CD14-positive monocyte (primary cell): ENCODE measurements at regions not wholly inside any gene's neighbourhood (a gene's known extent, or its start where the extent isn't known, plus 50 kb on each side); places are given as distances from the start of the nearest gene placed in this dataset.

Source experiments
- DNase-seq, 3 donors: peaks; one replicate each; pipeline ENCODE4 v3.0.0-alpha.2; 2011 to 2022
- H2AFZ ChIP-seq: 2 replicates; pipeline ENCODE4 v1.6.0; 2012; ENCODE audit warnings: mild to moderate bottlenecking, low read depth, low read length, inconsistent platforms; ENCODE audit not compliant: insufficient read depth, poor library complexity, severe bottlenecking
- H3K27ac ChIP-seq, 2 donors: 1 replicate in 1 of 2; 2 replicates in 1 of 2; pipeline ENCODE4 v1.5.1; 2012 to 2013; ENCODE audit warnings: low read length in 2 of 2, control low read depth in 1 of 2, inconsistent platforms in 1 of 2, low read depth in 1 of 2, mild to moderate bottlenecking in 1 of 2
- H3K27me3 ChIP-seq, 2 donors: one replicate each; pipeline versions ENCODE4 v1.6.0 to v1.6.1; 2011 to 2013; ENCODE audit warnings: low read length in 2 of 2; ENCODE audit not compliant: control insufficient read depth in 2 of 2, insufficient read depth in 2 of 2
- H3K36me3 ChIP-seq, 2 donors: replicated peaks in 1 of 2; 1 replicate in 1 of 2; 2 replicates in 1 of 2; pipeline versions ENCODE4 v1.5.1 to v1.6.1; 2012 to 2013; ENCODE audit warnings: low read length in 2 of 2, control low read depth in 1 of 2, inconsistent platforms in 1 of 2, mild to moderate bottlenecking in 1 of 2; ENCODE audit not compliant: insufficient read depth in 2 of 2, control insufficient read depth in 1 of 2
- H3K4me1 ChIP-seq, 2 donors: 1 replicate in 1 of 2; 2 replicates in 1 of 2; pipeline versions ENCODE4 v1.5.1 to v1.6.1; 2012 to 2013; ENCODE audit warnings: low read length in 2 of 2, control low read depth in 1 of 2, inconsistent platforms in 1 of 2, mild to moderate bottlenecking in 1 of 2, moderate library complexity in 1 of 2; ENCODE audit not compliant: insufficient read depth in 2 of 2, control insufficient read depth in 1 of 2
- H3K4me2 ChIP-seq: replicated peaks from 2 replicates; pipeline ENCODE3; 2012; ENCODE audit warnings: low read length, moderate library complexity, mild to moderate bottlenecking; ENCODE audit not compliant: poor library complexity, severe bottlenecking; ENCODE audit errors: extremely low read depth
- H3K4me3 ChIP-seq, 3 experiments: fragments of 200-600 bp in 1 of 3; sonication (generic) in 1 of 3; replicated peaks in 1 of 3; 1 replicate in 2 of 3; 2 replicates in 1 of 3; pipeline ENCODE4 v1.5.1; 2011 to 2013; ENCODE audit warnings: low read length in 3 of 3, mild to moderate bottlenecking in 3 of 3, control low read depth in 2 of 3, low read depth in 2 of 3, inconsistent platforms in 1 of 3, moderate library complexity in 1 of 3
- H3K79me2 ChIP-seq: 2 replicates; pipeline ENCODE4 v1.6.0; 2012; ENCODE audit warnings: mild to moderate bottlenecking, control low read depth, inconsistent platforms, low read length, moderate library complexity; ENCODE audit not compliant: insufficient read depth
- H3K9ac ChIP-seq: 2 replicates; pipeline ENCODE4 v1.6.0; 2017; ENCODE audit warnings: low read length, mild to moderate bottlenecking; ENCODE audit not compliant: insufficient read depth, poor library complexity, severe bottlenecking
- H3K9me3 ChIP-seq, 2 donors: replicated peaks in 1 of 2; 1 replicate in 1 of 2; 2 replicates in 1 of 2; pipeline versions ENCODE4 v1.5.1 to v1.6.1; 2012 to 2013; ENCODE audit warnings: low read length in 2 of 2, control low read depth in 1 of 2; ENCODE audit not compliant: control insufficient read depth in 1 of 2, insufficient read depth in 1 of 2
- H4K20me1 ChIP-seq: 2 replicates; pipeline ENCODE4 v1.6.0; 2012; ENCODE audit warnings: mild to moderate bottlenecking, low read length, control low read depth, moderate library complexity; ENCODE audit not compliant: insufficient read depth
- H3K27ac Mint-ChIP-seq, 7 donors: one replicate each; pipeline ENCODE4 v1.8.0; 2020; ENCODE audit warnings: mild to moderate bottlenecking in 7 of 7, mixed read lengths in 7 of 7, moderate library complexity in 6 of 7, inconsistent platforms in 2 of 7
- H3K27me3 Mint-ChIP-seq, 3 donors: one replicate each; pipeline ENCODE4 v1.8.0; 2021 to 2022; ENCODE audit warnings: low read depth in 3 of 3, mild to moderate bottlenecking in 3 of 3, mixed read lengths in 3 of 3, moderate library complexity in 3 of 3, inconsistent platforms in 1 of 3
- H3K36me3 Mint-ChIP-seq, 2 donors: one replicate each; pipeline ENCODE4 v1.8.0; 2020; ENCODE audit warnings: mixed read lengths in 2 of 2, inconsistent platforms in 1 of 2, mild to moderate bottlenecking in 1 of 2
- H3K4me1 Mint-ChIP-seq: one replicate; pipeline ENCODE4 v1.8.0; 2020; ENCODE audit warnings: mild to moderate bottlenecking, mixed read lengths
- H3K4me3 Mint-ChIP-seq, 2 donors: one replicate each; pipeline ENCODE4 v1.8.0; 2020; ENCODE audit warnings: mild to moderate bottlenecking in 2 of 2, mixed read lengths in 2 of 2, moderate library complexity in 1 of 2
- H3K9me3 Mint-ChIP-seq, 7 donors: one replicate each; pipeline ENCODE4 v1.8.0; 2020 to 2022; ENCODE audit warnings: mixed read lengths in 7 of 7, mild to moderate bottlenecking in 6 of 7, moderate library complexity in 6 of 7, inconsistent platforms in 2 of 7
- CTCF ChIP-seq: fragments of 200-600 bp; IDR thresholded peaks from one replicate; pipeline ENCODE4 v1.8.0; 2022; ENCODE audit warnings: antibody characterized with exemption, mild to moderate bottlenecking
- WGBS: methylation state at CpG from one replicate; pipeline ENCODE4 v1.1.5; 2013; ENCODE audit warnings: missing lambda C conversion rate; ENCODE audit not compliant: insufficient coverage; 5-methylcytosine and 5-hydroxymethylcytosine counted together
- intact Hi-C, 2 donors: fragments of 100-400 bp; cut with micrococcal nuclease; formaldehyde crosslinking; loops; one replicate each; pipeline versions ENCODE4 v1.15.0 to v1.15.1; 2023

GRCh38 chr6:63476302-63476701 is 96.0 kb upstream of the LOC128125822 start:
- Histone ChIP-seq H3K36me3 (no peaks in the 10 kb centered on the region), H3K4me2 (no peak overlapping the region), H3K27ac (no peak overlapping the region), H2AFZ (no peak overlapping the region), H3K9me3 (no peaks in the 10 kb centered on the region), H4K20me1 (no peaks in the 10 kb centered on the region), H3K9ac (no peak overlapping the region), H3K4me1 (no peaks in the 10 kb centered on the region), H3K4me3 (no peak overlapping the region), H3K27me3 (no peaks in the 10 kb centered on the region), H3K79me2 (no peaks in the 10 kb centered on the region)
- Mint-ChIP-seq H3K27me3 (peaks cover 1 to 8% (median 2%) of the 10 kb centered on the region in 3 donors), H3K36me3 (no peaks in the 10 kb centered on the region), H3K27ac (no peak overlapping the region), H3K9me3 (peaks cover 0 to 5% (median 2%) of the 10 kb centered on the region in 7 donors), H3K4me3 (no peak overlapping the region), H3K4me1 (no peaks in the 10 kb centered on the region)
- no peak for DNase-seq
- no peak for TF ChIP-seq CTCF
- intact Hi-C loops, result no loop called here
- WGBS, result 27% methylated on average over 2 of the region's 3 CpGs

GRCh38 chr6:63477422-63478040 is 94.7 kb upstream of the LOC128125822 start:
- Histone ChIP-seq H4K20me1 (no peaks in the 10 kb centered on the region), H3K27me3 (no peaks in the 10 kb centered on the region), H3K4me2 (no peak overlapping the region), H3K79me2 (no peaks in the 10 kb centered on the region), H3K9me3 (no peaks in the 10 kb centered on the region), H3K27ac (no peak overlapping the region), H3K9ac (no peak overlapping the region), H3K4me1 (no peaks in the 10 kb centered on the region), H3K4me3 (no peak overlapping the region), H2AFZ (no peak overlapping the region), H3K36me3 (no peaks in the 10 kb centered on the region)
- WGBS, result no CpG with 5 or more reads among the region's 6 CpGs
- H3K4me1 Mint-ChIP-seq, result no peaks in the 10 kb centered on the region
- intact Hi-C loops, result no loop called here
- H3K27ac Mint-ChIP-seq, result no peak overlapping the region
- peaks cover 0 to 2% (median 0%) of the 10 kb centered on the region in 7 donors for H3K9me3 Mint-ChIP-seq
- H3K36me3 Mint-ChIP-seq, result no peaks in the 10 kb centered on the region
- DNase-seq, result no peak
- TF ChIP-seq CTCF, result no peak
- H3K27me3 Mint-ChIP-seq, result peaks cover 1 to 4% (median 2%) of the 10 kb centered on the region in 3 donors
- H3K4me3 Mint-ChIP-seq, result no peak overlapping the region
